ENCODE measurements at regions not wholly inside any gene's neighbourhood (a gene's known extent, or its start where the extent isn't known, plus 50 kb on each side); places are given as distances from the start of the nearest gene placed in this dataset.

DNA sequence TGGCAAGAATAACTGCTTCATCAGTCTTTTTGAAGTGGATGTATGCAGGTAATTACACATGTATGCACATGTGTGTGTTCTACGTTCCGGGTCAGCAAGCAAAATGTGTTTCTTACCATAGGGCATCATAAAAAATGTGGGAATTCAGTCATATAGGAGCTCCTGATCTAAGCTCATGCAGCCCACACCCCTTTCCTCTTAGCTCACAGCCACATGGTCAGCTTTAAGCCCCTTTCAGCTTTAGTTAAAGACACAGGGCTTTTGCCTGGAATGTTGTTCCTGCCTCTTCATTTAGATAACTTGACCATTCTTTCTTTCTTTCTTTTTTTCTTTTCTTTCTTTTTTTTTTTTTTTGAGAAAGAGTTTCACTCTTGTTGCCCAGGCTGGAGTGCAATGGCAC is 258.1 kb downstream of the RPS24 start:
- Histone ChIP-seq H3K27me3 (ENCODE audit: control insufficient read depth, insufficient read depth, low read length) (no peaks in the 10 kb centered on the region), H3K4me1 (ENCODE audit: control insufficient read depth, extremely low read depth, insufficient read depth, low read length) (no peaks in the 10 kb centered on the region), H3K9ac (ENCODE audit: insufficient read depth, low read length) (no peak overlapping the region), H3K9me3 (ENCODE audit: control insufficient read depth, insufficient read depth, low read depth, low read length) (no peaks in the 10 kb centered on the region), H4K20me1 (ENCODE audit: control insufficient read depth, extremely low read depth, insufficient read depth, low read length) (no peaks in the 10 kb centered on the region), H3K27ac (ENCODE audit: insufficient read depth, low read length) (no peak overlapping the region), H3K36me3 (ENCODE audit: control insufficient read depth, insufficient read depth, low read length) (no peaks in the 10 kb centered on the region), H3K4me2 (ENCODE audit: extremely low read depth, insufficient read depth, low read length) (no peak overlapping the region), H3K4me3 (replicated peaks in 1 of 4; ENCODE audit: control extremely low read depth in 1 of 4, insufficient read depth in 1 of 4, low read depth in 3 of 4, low read length in 4 of 4) (no peak overlapping the region), H3K79me2 (ENCODE audit: control insufficient read depth, insufficient read depth, low read length) (no peaks in the 10 kb centered on the region), H2AFZ (ENCODE audit: low read length) (no peak overlapping the region)
- no peak for TF ChIP-seq EZH2 (IDR thresholded peaks at IDR 0.05; ENCODE audit: low read length, missing control alignments)
- TF ChIP-seq, protein P1, sequence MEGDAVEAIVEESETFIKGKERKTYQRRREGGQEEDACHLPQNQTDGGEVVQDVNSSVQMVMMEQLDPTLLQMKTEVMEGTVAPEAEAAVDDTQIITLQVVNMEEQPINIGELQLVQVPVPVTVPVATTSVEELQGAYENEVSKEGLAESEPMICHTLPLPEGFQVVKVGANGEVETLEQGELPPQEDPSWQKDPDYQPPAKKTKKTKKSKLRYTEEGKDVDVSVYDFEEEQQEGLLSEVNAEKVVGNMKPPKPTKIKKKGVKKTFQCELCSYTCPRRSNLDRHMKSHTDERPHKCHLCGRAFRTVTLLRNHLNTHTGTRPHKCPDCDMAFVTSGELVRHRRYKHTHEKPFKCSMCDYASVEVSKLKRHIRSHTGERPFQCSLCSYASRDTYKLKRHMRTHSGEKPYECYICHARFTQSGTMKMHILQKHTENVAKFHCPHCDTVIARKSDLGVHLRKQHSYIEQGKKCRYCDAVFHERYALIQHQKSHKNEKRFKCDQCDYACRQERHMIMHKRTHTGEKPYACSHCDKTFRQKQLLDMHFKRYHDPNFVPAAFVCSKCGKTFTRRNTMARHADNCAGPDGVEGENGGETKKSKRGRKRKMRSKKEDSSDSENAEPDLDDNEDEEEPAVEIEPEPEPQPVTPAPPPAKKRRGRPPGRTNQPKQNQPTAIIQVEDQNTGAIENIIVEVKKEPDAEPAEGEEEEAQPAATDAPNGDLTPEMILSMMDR (conservative IDR thresholded peaks at IDR 0.05 in 1 of 2, IDR thresholded peaks at IDR 0.05 in 1 of 2; ENCODE audit: low read depth in 1 of 2, low read length in 2 of 2), result no peak
- DNase-seq (ENCODE audit: low read depth in 2 of 2), result no peak

DNA sequence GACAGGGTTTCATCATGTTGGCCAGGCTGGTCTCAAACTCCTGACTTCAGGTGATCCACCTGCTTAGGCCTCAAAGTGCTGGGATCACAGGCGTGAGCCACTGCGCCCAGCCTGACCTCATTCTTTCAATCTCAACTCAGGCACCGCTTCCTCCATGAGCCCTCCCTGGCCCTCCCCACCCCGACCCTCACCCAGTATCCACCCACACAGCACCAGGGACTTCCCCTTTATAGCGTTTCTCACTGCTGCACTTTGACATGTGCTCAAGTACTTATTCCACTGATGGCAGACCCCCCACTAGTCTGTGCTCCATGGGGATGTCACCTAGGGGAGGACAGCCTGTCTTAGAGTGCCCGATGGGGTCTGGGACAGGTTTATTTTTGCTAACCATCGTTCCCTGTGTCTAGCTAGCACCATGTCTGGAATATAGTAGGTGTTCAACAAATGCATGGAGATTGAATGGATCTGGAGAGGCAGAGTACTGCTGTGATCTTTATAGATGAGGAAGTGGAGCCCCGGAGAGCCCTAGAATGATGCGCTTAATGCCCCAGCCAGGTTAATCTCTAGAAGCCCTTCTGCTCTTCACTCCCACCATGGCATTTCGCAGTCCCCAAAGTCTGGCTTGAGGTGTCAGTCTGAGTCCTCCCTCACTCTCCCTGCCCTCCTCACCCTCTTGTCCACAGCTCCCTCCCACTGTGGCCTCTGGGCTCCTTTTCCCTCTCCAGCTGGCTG is 258.8 kb downstream of the RPS24 start:
- Histone ChIP-seq H3K27me3 (ENCODE audit: control insufficient read depth, insufficient read depth, low read length) (no peaks in the 10 kb centered on the region), H3K9ac (ENCODE audit: insufficient read depth, low read length) (no peak overlapping the region), H3K4me3 (replicated peaks in 1 of 4; ENCODE audit: control extremely low read depth in 1 of 4, insufficient read depth in 1 of 4, low read depth in 3 of 4, low read length in 4 of 4) (no peak overlapping the region), H3K4me2 (ENCODE audit: extremely low read depth, insufficient read depth, low read length) (no peak overlapping the region), H3K4me1 (ENCODE audit: control insufficient read depth, extremely low read depth, insufficient read depth, low read length) (no peaks in the 10 kb centered on the region), H3K27ac (ENCODE audit: insufficient read depth, low read length) (no peak overlapping the region), H3K9me3 (ENCODE audit: control insufficient read depth, insufficient read depth, low read depth, low read length) (no peaks in the 10 kb centered on the region), H2AFZ (ENCODE audit: low read length) (no peak overlapping the region), H3K79me2 (ENCODE audit: control insufficient read depth, insufficient read depth, low read length) (no peaks in the 10 kb centered on the region), H4K20me1 (ENCODE audit: control insufficient read depth, extremely low read depth, insufficient read depth, low read length) (no peaks in the 10 kb centered on the region), H3K36me3 (ENCODE audit: control insufficient read depth, insufficient read depth, low read length) (no peaks in the 10 kb centered on the region)
- no peak for DNase-seq (ENCODE audit: low read depth in 2 of 2)
- TF ChIP-seq, protein P1 (conservative IDR thresholded peaks at IDR 0.05 in 1 of 2, IDR thresholded peaks at IDR 0.05 in 1 of 2; ENCODE audit: low read depth in 1 of 2, low read length in 2 of 2), result no peak
- TF ChIP-seq EZH2 (IDR thresholded peaks at IDR 0.05; ENCODE audit: low read length, missing control alignments), result no peak

DNA sequence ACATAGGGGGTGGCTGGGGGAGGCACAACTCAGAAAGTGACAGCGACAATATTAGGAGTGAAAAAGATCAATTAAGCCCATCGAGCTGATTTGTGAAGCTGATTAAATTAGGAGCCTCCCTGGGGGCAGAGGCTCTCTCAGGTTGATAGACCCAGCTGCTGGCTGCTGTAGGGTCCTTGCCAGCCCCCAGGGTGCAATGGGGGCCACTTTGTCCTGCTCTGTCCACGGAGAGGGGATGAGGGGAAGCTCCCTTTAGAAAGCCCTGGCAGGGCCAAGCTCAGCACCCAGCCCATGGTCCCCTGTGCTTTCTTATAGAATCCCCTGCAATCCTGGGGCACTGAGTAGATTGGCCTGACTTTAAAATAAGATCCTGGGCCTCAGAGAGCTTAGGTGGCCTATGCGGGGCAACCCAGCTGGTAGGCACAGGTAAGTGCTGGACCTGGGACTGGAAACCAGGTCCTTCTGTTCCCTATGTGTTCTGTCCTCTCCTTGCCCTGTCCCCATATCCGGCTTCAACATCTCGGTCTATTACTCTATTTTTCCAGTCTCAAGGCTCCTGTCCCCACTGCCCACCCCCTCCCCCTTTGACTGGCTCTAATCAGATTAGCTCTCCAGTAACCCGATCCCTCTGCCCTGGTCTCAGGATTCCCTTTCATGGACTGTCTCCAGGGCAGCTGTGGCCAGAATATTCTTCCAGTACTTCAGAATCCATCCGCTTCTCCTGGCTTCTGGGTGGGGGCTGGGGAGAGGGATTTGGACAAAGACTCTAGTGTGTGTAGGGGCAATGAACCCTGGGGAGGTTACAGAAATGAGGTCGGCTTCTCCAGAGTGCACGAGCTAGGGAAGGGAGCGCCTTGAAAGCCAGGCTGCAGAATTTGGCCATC is 259.6 kb downstream of the RPS24 start:
- H3K27me3 ChIP-seq (ENCODE audit: control insufficient read depth, insufficient read depth, low read length), result no peaks in the 10 kb centered on the region
- no peak overlapping the region for H3K4me2 ChIP-seq (ENCODE audit: extremely low read depth, insufficient read depth, low read length)
- no peaks in the 10 kb centered on the region for H3K36me3 ChIP-seq (ENCODE audit: control insufficient read depth, insufficient read depth, low read length)
- H3K4me1 ChIP-seq (ENCODE audit: control insufficient read depth, extremely low read depth, insufficient read depth, low read length), result no peaks in the 10 kb centered on the region
- no peak overlapping the region for H2AFZ ChIP-seq (ENCODE audit: low read length)
- H3K79me2 ChIP-seq (ENCODE audit: control insufficient read depth, insufficient read depth, low read length), result no peaks in the 10 kb centered on the region
- no peak overlapping the region for H3K9ac ChIP-seq (ENCODE audit: insufficient read depth, low read length)
- H3K4me3 ChIP-seq (replicated peaks in 1 of 4; ENCODE audit: control extremely low read depth in 1 of 4, insufficient read depth in 1 of 4, low read depth in 3 of 4, low read length in 4 of 4), result no peak overlapping the region
- no peak for TF ChIP-seq EZH2 (IDR thresholded peaks at IDR 0.05; ENCODE audit: low read length, missing control alignments)
- TF ChIP-seq, protein P1 (conservative IDR thresholded peaks at IDR 0.05 in 1 of 2, IDR thresholded peaks at IDR 0.05 in 1 of 2; ENCODE audit: low read depth in 1 of 2, low read length in 2 of 2), result no peak
- peak; percentile 6 to 45 for DNase-seq (ENCODE audit: low read depth in 2 of 2)
- H3K27ac ChIP-seq (ENCODE audit: insufficient read depth, low read length), result no peak overlapping the region
- no peaks in the 10 kb centered on the region for H4K20me1 ChIP-seq (ENCODE audit: control insufficient read depth, extremely low read depth, insufficient read depth, low read length)
- H3K9me3 ChIP-seq (ENCODE audit: control insufficient read depth, insufficient read depth, low read depth, low read length), result no peaks in the 10 kb centered on the region
